ENCODE measurements at regions not wholly inside any gene's neighbourhood (a gene's known extent, or its start where the extent isn't known, plus 50 kb on each side); places are given as distances from the start of the nearest gene placed in this dataset.

- no peak for DNase-seq (ENCODE audit: extremely low read depth, low read depth)
- no peak for TF ChIP-seq CTCF (IDR thresholded peaks at IDR 0.05; ENCODE audit: low read depth, low read length)
Observed at GRCh38 chr11:123314972-123315371, 115.1 kb upstream of the GRAMD1B start.

GRCh38 chr11:123313262-123313661 is 116.8 kb upstream of the GRAMD1B start:
- no peak for TF ChIP-seq CTCF (IDR thresholded peaks at IDR 0.05; ENCODE audit: low read depth, low read length)
- DNase-seq (ENCODE audit: extremely low read depth, low read depth): no peak

- no peak for TF ChIP-seq CTCF (IDR thresholded peaks at IDR 0.05; ENCODE audit: low read depth, low read length)
- peak; percentile 76 for DNase-seq (ENCODE audit: extremely low read depth, low read depth)
Observed at GRCh38 chr11:123308077-123308476, 113.0 kb upstream of the CLMP start.

- no peak for DNase-seq (ENCODE audit: extremely low read depth, low read depth)
- TF ChIP-seq CTCF (IDR thresholded peaks at IDR 0.05; ENCODE audit: low read depth, low read length): no peak
Observed at GRCh38 chr11:123307276-123307675, 112.2 kb upstream of the CLMP start.

- no peak for TF ChIP-seq CTCF (IDR thresholded peaks at IDR 0.05; ENCODE audit: low read depth, low read length)
- no peak for DNase-seq (ENCODE audit: extremely low read depth, low read depth)
Observed at GRCh38 chr11:123306531-123306930, 111.5 kb upstream of the CLMP start.

GRCh38 chr11:123305601-123306375 is 110.7 kb upstream of the CLMP start:
- no peak for TF ChIP-seq CTCF (IDR thresholded peaks at IDR 0.05; ENCODE audit: low read depth, low read length)
- no peak for DNase-seq (ENCODE audit: extremely low read depth, low read depth)

- DNase-seq (ENCODE audit: extremely low read depth, low read depth): no peak
- TF ChIP-seq CTCF (IDR thresholded peaks at IDR 0.05; ENCODE audit: low read depth, low read length): no peak
Observed at GRCh38 chr11:123304828-123305466, 109.9 kb upstream of the CLMP start.

Data from AG09319 (cell line).